ENCODE measurements at regions not wholly inside any gene's neighbourhood (a gene's known extent, or its start where the extent isn't known, plus 50 kb on each side); places are given as distances from the start of the nearest gene placed in this dataset.
"Not testable (repeated sequence)": the region's sequence is repeated elsewhere in the genome, so short reads cannot be mapped to it uniquely, and the experiment has no call there.

DNA sequence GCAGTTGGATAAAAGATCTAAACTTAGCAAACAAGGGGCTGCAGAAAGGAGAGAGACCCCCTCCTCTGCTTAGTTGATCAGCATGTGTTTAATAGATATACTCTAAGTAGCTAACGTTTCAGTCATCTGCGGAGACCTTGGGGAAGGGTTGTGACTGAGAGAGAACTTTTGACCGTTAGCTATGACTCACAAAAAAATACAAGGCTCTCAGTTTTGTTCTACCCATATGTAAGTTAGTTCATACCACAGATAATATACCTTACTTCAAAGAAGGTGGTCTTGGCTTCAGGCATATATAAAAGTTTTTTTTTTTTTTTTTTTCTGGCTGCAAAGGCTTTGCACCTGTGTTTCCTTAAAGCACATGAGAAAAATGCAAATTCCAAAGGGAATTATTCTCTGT lies 258.9 kb downstream of the GJA1 start:
- no peak for DNase-seq (ENCODE audit: low spot score)

DNA sequence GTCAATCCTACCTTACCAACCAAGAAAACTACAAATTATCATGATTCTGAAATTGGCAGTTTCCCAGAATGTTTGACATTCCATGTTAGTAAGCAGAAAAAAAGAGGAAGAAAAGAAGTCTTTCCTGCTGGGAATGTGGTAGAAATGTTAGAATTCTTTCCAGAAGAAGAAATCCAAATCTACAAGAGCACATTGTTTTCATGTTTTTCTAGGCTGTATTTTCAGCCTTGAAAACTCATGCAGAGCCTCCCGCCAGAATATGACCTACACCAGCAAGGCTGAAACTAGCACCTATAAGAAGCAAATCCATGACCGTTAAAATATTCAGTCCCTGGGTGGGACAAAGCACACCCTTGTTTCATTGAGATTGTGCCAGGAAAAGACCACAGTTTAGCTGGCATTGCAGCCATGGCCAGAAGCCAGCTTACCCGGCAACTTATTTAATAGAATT lies 259.4 kb downstream of the GJA1 start:
- no peak for DNase-seq (ENCODE audit: low spot score)

DNA sequence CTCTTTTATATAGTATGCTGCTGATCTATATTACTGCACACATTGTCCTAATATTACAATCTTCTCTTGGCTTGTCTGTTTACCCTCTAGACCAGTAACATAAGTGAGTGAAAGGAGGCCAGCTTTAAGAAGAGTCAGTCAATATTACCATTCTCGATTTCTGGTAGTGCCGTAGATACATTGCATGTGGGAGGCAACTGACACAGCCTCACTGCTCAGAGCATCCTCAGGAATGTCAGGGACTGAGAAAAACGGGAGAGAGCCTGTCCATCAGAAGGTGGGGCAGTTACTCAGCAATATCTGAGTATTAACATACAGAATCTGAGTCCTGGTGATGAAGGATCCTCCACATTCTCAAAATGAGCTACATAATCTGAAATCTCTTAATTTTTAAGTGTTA lies 259.9 kb downstream of the GJA1 start:
- DNase-seq (ENCODE audit: low spot score): no peak

DNA sequence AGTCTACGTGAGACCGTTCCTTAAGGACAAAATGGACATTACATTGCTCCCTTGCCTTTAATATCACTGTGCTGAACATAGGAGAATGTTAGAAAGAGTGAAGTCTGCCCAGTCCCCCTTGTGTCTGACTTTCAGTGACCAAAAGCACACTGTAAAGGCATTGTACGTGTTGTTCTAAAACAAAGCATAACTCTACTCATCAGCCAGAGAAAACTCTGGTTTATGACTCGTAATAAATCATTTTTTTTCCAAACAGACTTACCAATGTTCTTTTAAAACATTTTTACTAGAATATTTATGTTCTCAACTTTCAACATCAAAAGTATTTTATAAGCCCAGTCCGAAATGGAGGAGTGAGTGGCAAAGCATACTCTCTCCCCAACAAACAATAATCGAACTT lies 262.5 kb downstream of the GJA1 start:
- no peak for DNase-seq (ENCODE audit: low spot score)

DNA sequence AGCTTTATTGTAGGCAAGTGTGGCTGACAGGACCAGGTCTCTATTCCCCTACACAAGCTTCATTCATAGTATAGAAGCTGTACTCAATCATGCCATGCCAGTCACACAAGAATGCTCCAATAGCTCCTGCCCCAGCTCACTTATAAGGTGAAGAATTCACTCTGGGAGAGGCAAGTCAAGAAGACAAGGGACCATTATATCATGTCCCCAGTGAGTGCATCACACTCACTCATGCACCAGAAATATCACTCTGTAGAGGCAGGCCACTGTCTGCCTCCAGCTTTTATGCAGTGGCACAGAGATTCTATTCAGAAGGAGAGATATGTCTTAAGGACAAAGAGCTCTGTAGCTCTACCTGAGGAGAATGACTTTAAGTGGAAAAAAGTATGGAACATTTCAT lies 263.2 kb downstream of the GJA1 start:
- DNase-seq (ENCODE audit: low spot score): no peak

DNA sequence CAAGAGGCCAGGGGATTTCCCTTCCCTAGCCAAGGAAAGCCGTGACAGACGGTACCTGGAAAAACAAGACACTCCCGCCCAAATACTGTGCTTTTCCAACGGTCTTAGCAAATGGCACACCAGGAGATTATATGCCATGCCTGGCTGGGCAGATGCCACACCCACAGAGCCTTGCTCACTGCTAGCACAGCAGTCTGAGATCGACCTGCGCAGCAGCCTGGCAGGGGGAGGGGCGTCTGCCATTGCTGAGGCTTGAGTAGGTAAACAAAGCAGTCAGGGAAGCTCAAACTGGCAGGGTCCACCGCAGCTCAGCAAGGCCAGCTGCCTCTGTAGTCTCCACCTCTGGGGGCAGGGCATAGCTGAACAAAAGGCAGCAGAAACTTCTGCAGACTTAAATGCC lies 267.7 kb downstream of the GJA1 start:
- DNase-seq (ENCODE audit: low spot score): not testable (repeated sequence)

DNA sequence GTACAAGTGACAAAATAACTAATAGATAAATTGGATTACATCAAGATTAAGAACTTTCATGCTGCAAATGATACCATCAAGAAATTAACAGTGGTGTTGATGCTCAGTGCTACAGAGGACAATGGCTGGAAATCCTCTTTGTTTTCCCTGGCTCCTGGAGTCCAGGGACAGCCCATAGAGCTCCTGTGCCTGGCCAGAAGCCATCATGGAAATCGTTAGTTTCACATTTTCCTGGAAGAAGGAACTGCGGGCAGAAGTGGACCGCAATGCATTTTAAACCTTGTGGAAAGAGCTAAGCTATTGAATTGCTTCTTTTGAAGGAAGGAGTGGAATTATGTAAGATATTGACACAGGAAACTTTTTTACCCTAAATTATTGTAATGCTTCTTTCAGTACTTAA lies 276.0 kb downstream of the GJA1 start:
- DNase-seq (ENCODE audit: low spot score): no peak

DNA sequence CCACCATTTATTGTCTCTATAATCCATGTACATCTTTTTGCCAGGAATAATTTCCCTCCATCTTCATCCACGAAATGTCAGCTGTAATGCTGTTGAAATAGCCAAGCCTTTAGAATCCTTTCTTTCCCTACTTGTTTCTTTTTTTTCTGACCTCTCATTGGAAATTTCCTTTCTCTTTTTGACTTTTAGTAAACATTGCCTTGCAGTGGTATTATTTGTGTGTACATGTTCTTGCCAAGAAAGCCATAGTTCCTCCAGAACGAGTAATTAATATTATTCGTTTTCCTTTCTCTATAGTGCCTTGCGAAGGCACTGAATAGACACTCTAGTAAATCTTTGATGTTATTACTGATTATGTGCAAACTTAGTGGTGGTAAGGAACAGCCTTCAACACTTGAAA lies 282.2 kb downstream of the GJA1 start:
- DNase-seq (ENCODE audit: low spot score): no peak

DNA sequence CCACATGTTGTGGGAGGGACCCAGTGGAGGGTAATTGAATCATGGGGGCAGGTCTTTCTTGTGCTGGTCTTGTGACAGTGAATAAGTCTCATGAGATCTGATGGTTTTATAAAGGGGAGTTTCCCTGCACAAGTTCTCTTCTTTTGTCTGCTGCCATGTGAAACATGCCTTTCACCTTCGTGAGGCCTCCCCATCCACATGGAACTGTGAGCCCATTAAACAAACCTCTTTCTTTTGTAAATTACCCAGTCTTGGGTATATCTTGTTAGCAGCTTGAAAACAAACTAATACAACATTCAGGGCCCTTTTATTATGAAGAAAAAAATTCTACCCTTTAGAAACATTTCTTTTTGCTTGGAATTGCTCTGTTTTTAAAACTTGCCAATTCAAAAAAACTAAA lies 285.4 kb downstream of the GJA1 start:
- DNase-seq (ENCODE audit: low spot score): not testable (repeated sequence)

DNA sequence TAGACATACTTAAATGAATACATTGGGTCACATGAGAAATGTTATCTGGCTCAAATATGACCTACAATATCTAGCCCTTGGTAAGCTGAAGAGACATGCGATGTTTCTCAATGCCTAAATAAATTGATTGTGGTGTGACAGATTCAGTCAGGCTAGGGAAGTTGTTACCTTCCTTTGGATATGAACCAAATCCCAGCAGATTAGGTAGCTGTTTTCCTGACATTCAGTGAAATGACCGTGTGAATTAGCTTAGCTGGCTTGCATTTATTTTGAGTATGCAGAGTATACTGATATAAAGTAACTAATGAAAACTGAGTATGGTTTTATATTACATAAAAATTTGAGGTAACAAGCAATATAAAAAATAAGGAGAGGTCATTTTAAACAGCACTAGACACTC lies 288.2 kb downstream of the GJA1 start:
- no peak for DNase-seq (ENCODE audit: low spot score)

DNA sequence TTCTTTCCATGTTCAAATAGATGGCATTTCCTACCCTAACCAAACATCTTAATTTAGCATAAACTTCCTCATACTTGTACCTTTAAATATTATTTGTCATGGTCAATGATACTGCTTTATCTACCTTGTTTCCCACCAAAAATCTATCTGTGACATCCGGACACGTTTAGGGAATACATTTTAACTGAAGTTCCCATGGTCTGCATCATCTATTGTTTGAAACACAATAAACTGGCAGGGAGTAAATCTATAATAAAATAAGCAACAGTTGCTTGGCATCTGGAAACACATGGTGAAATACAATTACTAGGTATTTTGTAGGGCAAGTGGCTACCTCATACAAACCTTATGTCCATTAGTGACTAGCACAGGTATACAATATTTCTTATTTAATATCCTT lies 289.1 kb downstream of the GJA1 start:
- no peak for DNase-seq (ENCODE audit: low spot score)

DNA sequence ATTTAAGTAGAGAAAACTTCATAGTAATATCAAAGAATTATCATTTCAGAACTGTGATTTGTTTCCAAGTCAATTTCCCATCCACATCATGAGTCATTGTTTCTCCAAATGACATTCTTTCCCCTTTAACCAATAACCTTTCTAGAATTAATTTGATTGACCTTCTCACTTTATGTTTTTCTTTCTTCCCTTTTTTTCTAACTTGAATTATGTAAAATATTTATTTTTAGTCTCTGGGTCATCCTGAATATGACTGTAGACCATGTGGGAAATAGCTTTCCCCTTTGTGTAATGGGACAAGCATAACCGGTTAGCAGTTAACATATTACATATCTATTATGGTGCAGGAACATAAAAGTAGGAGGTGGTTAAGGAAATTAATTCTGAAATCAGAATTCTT lies 291.1 kb downstream of the GJA1 start:
- DNase-seq (ENCODE audit: low spot score): no peak

DNA sequence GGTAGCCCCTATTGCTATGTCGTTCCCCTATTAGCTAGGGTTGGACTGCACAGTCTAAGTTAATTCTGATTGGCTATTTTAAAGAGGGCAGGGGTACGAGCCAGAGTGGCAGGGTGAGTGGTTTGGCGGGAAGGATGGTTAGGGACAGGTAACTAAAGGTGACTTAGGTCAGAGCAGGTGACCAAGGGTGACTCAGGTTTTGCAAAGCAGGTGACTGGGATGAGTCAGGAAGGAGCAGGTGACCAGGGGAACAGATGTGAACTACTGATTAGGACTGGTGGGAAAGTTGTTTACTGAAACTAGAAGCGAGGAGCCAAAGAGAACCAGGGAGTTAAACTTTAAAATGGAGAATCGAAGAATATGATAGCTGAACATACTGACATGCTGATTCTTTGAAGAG lies 295.2 kb downstream of the GJA1 start:
- no peak for DNase-seq (ENCODE audit: low spot score)

DNA sequence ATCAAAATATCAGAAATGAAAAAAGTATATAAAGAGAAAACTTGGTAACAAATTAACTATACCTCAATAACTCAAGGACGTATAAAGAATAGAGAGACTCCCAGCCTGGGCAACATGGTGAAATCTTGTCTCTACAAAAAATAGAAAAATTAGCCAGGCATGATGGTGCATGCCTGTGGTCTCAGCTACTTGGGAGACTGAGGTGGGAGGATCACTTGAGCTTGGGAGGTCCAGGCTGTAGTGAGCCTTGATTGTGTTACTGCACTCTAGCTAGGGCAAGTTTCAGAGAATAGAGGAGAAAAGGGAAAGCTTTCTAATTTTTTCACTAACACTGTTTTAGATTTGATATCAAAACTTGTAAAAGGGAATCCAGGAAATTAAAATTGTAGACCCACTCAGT lies 295.9 kb downstream of the GJA1 start:
- DNase-seq (ENCODE audit: low spot score): no peak

DNA sequence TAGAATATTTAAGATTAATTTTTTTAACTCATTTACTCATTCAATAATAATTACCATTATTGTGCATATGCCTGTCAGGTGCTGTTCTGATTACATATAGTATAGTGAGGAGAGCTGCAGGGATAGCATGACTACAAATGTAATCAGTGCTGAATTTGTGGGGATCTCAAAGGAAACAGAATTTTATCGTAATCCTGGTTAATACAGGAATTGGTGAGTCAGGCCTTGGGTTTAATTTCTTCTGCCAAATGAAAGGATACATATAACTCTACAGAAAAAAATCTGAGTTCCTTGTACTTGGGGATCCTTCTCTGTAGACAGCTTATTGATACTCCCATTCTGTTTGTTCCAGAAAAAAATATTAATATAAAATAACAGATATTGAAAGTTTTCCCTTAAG lies 297.2 kb downstream of the GJA1 start:
- DNase-seq (ENCODE audit: low spot score): no peak

DNA sequence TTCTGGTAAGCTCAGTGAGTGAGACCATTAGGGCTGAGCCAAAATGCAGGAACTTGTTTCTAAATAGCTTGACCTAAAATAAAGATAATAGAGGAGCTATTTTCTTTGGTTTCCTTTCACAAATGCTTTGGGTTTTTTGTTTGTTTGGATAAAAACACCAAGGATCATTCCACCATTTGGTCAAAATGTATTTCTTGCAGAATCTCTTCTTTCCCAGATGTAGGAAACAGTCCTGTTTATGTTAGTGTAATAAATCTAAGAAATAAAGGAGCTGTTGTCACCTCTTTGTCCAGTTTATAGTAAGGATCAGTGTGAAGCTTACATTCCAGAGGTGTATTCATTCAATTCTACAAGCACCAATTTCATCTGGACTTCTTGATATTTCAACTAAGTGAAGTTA lies 297.8 kb downstream of the GJA1 start:
- no peak for DNase-seq (ENCODE audit: low spot score)

DNA sequence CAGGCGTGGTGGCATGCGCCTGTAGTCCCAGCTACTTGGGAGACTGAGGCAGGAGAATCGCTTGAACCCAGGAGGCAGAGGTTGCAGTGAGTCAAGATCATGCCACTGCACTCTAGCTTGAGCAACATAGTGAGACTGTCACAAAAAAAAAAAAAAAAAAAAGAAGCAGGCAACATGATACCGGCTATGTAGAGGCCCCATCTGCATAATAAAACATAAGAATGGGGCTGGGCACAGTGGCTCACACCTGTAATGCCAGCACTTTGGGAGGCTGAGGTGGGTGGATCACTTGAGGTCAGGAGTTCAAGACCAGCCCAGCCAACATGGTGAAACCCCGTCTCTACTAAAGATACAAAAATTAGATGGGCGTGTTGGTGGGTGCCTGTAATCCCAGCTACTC lies 304.7 kb downstream of the GJA1 start:
- not testable (repeated sequence) for DNase-seq (ENCODE audit: low spot score)

DNA sequence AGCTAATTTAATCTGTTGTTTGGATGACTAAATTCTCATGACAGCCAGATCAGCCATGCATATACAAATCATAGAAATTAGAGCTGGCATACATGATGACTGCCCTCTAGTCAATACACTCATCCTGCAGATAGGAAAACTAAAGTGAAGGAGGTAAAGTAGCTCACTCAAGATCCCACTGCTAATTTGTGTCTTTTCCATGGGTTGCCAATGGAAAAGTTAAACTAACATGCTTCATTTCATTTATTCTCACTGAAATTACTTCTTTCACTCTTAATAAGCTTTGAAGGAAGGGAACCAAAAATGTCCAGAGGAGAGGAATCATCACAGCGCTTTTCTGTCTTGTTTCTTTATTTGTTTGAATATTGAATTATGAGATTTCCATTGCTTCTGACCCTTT lies 308.2 kb downstream of the GJA1 start:
- no peak for DNase-seq (ENCODE audit: low spot score)

DNA sequence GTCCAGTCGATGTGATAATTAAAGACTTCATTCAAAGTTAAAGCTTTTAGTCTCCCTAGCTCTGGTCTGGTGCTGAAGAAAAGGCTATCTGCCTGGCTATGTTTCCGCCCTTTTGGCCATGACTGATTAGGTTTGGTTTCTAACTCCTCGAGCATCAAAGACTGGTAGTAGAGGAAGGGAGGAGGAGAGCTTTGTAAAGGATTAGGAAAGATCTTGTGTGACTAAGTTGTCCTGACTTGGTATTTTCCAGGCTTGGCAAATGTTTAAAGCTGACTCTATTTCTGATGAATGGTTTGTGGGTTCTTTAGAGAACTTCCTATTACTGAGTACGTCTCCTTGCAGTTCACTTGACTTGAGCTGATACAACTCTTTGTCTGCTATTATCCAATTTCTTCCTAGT lies 312.9 kb downstream of the GJA1 start:
- DNase-seq (ENCODE audit: low spot score): no peak

DNA sequence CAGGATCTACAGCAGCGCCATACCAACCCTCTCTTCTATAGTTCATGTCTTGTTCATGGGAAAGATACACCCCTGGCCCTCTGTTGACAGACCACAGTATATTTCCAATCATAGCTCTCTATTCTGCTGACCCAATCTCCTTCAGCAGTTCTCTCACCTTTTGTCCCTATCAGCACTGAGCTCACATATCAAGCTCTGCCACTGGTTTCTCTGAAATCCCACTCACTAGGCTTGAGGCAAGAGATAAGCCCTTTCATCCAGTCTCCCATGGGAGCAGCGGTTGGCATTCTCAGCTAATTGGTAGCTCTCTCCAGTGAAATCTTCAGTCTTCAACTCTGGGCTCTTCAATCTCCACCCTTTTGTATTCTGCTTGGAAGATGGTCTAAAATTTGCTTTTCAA lies 313.4 kb downstream of the GJA1 start:
- no peak for DNase-seq (ENCODE audit: low spot score)

DNA sequence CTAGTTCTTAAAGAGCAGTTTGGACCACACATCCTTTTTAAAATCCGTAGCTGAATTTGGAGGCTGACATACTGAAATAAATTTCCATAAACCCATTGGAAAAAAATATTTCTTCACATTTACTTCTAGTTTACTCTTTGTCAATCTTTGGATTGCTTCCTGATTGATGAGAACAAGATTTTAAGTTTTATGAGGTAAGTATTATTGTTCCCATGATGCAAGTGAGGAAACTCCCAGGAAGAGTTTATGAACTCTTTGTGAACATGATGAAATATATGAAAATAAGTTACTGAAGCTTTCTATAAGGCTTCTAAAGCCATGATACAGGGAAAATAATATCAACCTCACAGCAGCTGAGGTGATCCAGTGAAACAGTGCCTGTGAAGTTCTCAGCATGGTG lies 320.0 kb downstream of the GJA1 start:
- DNase-seq (ENCODE audit: low spot score): no peak

DNA sequence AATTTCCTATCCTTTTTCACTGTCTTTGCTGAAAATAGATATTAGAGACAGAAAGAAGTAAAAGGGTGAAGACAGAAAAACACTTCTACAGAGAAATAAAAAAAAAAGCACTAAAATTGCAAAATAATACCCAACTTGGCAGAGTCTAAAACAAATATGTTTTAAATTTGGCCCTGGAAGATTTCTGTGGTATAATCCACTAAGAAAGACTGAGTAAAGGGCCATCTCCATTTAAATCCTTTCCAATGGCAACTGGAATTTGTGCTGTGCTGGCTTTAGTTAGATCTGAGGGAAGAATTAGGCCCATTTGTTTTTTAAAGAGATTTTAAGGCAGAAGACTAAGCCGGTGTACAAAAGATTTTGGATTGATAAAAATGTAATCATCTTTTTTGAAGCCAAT lies 321.2 kb downstream of the GJA1 start:
- no peak for DNase-seq (ENCODE audit: low spot score)

DNA sequence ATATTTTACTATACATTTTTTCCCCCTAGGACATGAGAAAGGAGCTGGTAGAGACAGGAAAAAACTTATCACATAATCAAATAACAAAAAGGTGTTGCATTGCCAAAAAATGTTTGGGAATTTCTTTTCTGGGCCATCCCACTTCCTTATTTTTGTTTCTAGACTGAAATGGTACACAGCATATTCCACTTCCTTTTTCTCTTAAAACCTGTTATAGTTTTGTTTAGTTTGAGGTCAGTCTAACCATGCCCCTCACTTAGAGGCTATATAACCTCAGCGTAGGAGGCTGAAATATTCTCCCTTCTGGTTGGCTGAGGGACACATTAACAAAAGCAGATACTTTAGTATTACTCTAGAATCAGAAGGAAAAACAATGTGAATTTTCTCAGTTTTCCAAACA lies 323.9 kb downstream of the GJA1 start:
- DNase-seq (ENCODE audit: low spot score): no peak

DNA sequence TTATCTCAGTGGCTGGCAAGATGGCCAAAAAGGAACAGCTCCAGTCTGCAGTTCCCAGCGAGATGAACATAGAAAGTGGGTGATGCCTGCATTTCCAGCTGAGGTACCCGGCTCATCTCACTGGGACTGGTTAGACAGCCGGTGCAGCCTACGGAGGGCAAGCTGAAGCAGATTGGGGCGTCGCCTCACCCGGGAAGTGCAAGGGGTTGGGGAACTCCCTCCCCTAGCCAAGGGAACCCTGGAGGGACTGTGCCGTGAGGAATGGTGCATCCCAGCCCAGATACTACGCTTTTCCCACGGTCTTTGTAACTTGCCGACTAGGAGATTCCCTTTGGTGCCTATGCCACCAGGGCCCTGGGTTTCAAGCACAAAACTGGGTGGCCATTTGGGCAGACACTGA lies 324.7 kb downstream of the GJA1 start:
- DNase-seq (ENCODE audit: low spot score): no peak

DNA sequence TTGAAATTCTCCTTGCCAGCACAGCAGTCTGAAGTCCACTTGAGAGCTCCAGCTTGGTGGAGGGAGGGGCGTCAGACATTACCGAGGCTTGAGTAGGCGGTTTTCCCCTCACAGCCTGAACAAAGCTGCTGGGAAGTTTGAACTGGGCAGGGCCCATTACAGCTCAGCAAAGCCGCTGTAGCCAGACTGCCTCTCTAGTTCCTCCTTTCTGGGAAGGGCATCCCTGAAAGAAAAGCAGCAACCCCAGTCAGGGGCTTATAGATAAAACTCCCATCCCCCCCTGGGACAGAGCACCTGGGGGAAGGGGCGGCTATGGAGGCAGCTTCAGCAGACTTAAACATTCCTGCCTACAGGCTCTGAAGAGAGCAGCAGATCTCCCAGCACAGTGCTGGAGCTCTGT lies 325.3 kb downstream of the GJA1 start:
- no peak for DNase-seq (ENCODE audit: low spot score)

Data from SW480 (cell line).